K562 (cell line): ENCODE measurements at regions not wholly inside any gene's neighbourhood (a gene's known extent, or its start where the extent isn't known, plus 50 kb on each side); places are given as distances from the start of the nearest gene placed in this dataset.

Source experiments
- FOXK1 ChIP-seq: sonication (generic); formaldehyde crosslinking; IDR thresholded peaks from 2 replicates; pipeline ENCODE4 v1.8.0; 2022; ENCODE audit warnings: missing genetic modification reagents, mild to moderate bottlenecking, borderline replicate concordance
- GTF2A2 ChIP-seq: IDR thresholded peaks from 2 replicates; pipeline ENCODE4 v1.6.1; 2016; ENCODE audit warnings: mild to moderate bottlenecking, missing genetic modification characterization, missing compliant biosample characterization
- ZFX ChIP-seq: sonication (generic); formaldehyde crosslinking; IDR thresholded peaks from 2 replicates; pipeline ENCODE4 v1.8.0; 2022; ENCODE audit warnings: mild to moderate bottlenecking, missing genetic modification reagents, moderate library complexity

DNA sequence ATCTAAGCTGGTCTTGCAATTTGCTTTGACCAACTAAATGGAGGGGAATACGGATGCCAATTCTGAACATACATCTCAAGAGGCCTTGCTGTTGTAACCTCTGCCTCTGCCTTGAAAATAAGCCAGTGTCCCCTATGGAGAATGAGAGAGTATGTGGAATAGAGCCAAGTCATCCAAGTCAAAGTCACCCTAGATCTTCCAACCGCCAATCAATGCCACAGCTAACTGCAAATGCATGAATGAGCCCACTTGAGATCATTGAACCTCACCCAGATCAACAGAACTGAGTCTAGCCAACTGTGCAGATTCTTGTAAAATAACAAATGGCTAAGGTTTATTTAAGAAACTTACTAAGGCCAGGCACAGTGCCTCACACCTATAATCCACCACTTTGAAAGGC, 139.8 kb upstream of the TANK start:
- TF ChIP-seq FOXK1 (CRISPR knock-in tag) (no peak), ZFX (no peak), GTF2A2 (tag) (no peak)
